ENCODE measurements at regions not wholly inside any gene's neighbourhood (a gene's known extent, or its start where the extent isn't known, plus 50 kb on each side); places are given as distances from the start of the nearest gene placed in this dataset.

DNA sequence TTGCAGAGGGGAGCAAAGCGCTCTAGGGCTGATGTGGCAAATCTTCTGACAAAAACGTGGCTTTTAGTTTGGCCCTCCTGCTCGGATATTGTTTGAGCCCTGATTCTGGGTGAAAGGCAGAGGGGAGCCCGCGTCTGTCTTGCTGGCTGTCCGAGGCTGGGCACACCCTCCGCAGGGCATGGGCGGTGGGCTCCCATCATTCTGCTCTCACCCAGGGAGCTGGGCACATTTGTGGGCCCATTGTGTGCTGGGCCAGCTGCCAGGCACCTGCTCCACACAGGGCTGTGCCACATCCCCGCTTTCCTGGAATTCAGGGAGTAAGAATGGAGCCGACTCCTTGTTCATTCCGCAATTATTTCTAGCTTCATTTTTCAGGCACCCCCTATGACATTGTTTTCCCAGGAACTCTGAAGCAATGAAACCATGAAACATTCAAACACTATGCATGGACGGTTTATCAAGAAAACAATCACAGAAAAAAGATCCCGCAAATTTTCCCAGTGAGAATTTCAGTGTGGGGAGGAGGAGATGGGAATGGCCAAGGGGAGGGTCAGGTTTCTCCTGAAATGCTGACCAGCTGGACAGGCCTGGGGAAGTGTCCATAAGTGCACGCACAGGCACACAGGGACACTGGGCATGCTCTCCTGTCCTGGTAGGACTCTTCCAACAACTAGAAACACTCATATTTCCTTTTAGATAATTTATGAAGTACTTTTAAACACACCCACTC lies 341.1 kb downstream of the CXCL12 start:
- Mint-ChIP-seq H3K27ac (no peak overlapping the region), H3K9me3 (ENCODE audit: low read depth) (peaks cover 2% of the 10 kb centered on the region), H3K4me3 (ENCODE audit: low read depth) (no peak overlapping the region), H3K4me1 (ENCODE audit: low read depth) (peaks cover 16% of the 10 kb centered on the region), H3K36me3 (ENCODE audit: insufficient read depth) (no peaks in the 10 kb centered on the region), H3K27me3 (peaks cover 3% of the 10 kb centered on the region)
- TF ChIP-seq, protein P1, sequence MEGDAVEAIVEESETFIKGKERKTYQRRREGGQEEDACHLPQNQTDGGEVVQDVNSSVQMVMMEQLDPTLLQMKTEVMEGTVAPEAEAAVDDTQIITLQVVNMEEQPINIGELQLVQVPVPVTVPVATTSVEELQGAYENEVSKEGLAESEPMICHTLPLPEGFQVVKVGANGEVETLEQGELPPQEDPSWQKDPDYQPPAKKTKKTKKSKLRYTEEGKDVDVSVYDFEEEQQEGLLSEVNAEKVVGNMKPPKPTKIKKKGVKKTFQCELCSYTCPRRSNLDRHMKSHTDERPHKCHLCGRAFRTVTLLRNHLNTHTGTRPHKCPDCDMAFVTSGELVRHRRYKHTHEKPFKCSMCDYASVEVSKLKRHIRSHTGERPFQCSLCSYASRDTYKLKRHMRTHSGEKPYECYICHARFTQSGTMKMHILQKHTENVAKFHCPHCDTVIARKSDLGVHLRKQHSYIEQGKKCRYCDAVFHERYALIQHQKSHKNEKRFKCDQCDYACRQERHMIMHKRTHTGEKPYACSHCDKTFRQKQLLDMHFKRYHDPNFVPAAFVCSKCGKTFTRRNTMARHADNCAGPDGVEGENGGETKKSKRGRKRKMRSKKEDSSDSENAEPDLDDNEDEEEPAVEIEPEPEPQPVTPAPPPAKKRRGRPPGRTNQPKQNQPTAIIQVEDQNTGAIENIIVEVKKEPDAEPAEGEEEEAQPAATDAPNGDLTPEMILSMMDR (IDR thresholded peaks at IDR 0.05; ENCODE audit: unreplicated experiment): no peak
- DNase-seq (ENCODE audit: low spot score, unreplicated experiment): no peak

DNA sequence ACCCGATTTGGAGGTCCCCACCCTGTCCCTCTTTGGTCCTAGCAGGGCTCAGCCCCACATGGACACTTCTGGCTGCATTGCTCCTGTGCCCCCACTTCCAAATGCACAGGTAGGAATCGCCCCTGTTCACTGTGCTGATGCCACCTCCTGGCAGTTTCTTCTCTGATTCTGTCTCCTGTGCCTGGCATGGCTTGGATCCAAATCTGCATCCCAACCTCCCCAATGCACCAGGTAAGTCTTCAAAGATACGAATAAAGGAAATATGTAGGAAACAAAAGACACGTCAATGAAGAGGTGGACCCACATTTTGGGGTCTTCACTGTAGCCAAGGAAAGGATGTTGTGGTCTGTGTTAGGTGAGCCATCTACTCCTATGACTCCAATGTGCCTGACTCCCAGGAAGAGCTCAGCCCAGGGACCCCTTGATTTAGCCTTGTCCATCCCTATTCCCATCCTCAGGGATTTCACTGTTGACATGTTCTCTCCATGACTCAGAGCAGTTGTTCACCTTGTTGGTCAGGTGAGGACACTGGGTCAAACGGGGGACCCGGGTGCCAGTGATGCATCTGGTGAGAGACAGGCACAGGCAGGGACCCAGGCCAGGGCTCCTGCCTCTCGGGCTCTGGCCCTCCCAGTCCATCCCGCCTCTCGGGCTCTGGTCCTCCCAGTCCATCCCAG lies 341.8 kb downstream of the CXCL12 start:
- Mint-ChIP-seq H3K4me3 (ENCODE audit: low read depth) (no peak overlapping the region), H3K9me3 (ENCODE audit: low read depth) (peaks cover 2% of the 10 kb centered on the region), H3K27ac (no peak overlapping the region), H3K36me3 (ENCODE audit: insufficient read depth) (no peaks in the 10 kb centered on the region), H3K27me3 (peaks cover 3% of the 10 kb centered on the region), H3K4me1 (ENCODE audit: low read depth) (peaks cover 16% of the 10 kb centered on the region)
- no peak for DNase-seq (ENCODE audit: low spot score, unreplicated experiment)
- TF ChIP-seq, protein P1 (IDR thresholded peaks at IDR 0.05; ENCODE audit: unreplicated experiment): no peak

DNA sequence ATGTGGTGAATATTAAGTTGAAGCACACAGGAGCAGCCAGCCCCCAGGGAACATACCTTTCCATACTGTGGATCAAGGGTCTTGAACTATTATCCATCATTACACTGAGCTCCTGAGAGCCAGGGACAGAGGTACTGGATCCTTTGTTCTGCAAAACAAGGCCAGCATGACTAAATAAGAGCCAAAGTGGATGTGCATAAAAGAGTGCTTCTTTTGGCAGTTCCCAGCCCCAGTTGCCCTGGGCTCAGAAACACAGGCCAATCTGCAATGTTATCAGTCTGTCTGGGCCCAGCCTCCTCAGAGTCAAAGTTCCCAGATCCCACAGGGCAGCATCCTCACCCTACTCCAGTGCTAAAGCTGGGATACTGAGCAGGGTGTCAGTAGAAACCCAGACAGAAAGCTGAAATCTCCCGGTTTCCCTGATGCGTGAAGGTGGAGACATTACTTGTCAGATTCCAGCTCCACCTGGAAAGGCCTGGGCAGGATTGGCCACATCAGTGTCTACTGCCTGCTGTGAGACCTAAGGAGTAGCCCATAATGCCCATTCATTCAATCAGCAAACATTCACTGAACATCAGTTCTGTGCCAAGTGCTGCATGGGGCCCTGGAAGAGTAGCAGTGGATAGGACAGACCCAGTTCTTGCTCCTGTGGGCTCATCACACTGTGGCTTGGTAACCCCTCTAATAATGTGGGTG lies 342.7 kb downstream of the CXCL12 start:
- peaks cover 3% of the 10 kb centered on the region for H3K27me3 Mint-ChIP-seq
- peaks cover 8% of the 10 kb centered on the region for H3K4me1 Mint-ChIP-seq (ENCODE audit: low read depth)
- TF ChIP-seq, protein P1 (IDR thresholded peaks at IDR 0.05; ENCODE audit: unreplicated experiment): no peak
- no peak for DNase-seq (ENCODE audit: low spot score, unreplicated experiment)
- no peak overlapping the region for H3K4me3 Mint-ChIP-seq (ENCODE audit: low read depth)
- peaks cover 2% of the 10 kb centered on the region for H3K9me3 Mint-ChIP-seq (ENCODE audit: low read depth)
- no peaks in the 10 kb centered on the region for H3K36me3 Mint-ChIP-seq (ENCODE audit: insufficient read depth)
- no peak overlapping the region for H3K27ac Mint-ChIP-seq

DNA sequence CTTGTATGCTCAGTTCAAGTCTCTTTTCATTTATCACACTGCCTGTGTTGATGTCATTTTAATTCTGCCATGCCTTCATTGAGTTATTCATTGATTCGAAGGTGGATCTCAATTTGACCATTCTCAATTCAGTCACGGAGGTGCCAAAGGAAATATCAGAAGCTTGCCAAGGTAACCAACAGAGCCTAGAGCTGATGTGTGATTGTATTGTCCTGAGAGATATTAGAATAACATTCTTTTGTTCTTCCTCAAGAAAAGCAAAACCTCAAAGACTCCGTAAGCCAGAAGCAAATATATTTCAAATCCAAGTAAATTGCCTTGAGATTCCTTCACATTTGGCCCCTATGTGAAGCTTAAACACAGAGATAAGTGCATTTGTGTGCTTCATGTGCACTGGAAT lies 345.3 kb downstream of the CXCL12 start:
- TF ChIP-seq, protein P1 (IDR thresholded peaks at IDR 0.05; ENCODE audit: unreplicated experiment): no peak
- H3K4me3 Mint-ChIP-seq (ENCODE audit: low read depth): no peak overlapping the region
- no peaks in the 10 kb centered on the region for H3K36me3 Mint-ChIP-seq (ENCODE audit: insufficient read depth)
- DNase-seq (ENCODE audit: low spot score, unreplicated experiment): no peak
- H3K9me3 Mint-ChIP-seq (ENCODE audit: low read depth): peaks cover 2% of the 10 kb centered on the region
- H3K27ac Mint-ChIP-seq: no peak overlapping the region
- H3K27me3 Mint-ChIP-seq: peaks cover 4% of the 10 kb centered on the region
- no peaks in the 10 kb centered on the region for H3K4me1 Mint-ChIP-seq (ENCODE audit: low read depth)

DNA sequence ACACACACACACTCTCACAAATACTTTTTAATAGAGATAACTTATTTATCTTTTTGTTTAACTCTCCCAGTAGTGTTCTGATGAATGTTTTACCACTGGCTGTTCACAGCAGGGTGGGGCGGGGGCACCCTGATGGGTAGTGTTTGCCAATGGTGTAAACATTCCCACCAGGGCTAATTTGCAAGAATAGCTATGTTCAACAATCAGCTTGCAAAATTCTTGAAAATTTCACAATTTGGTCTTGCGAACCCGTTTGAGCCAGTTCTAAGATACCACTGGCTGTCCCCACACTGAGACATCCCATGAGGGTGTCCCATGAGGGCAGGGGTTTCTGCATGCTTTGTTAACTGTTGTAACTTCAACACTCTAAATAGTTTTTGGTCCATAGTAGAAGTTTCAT lies 348.5 kb downstream of the CXCL12 start:
- peaks cover 2% of the 10 kb centered on the region for H3K27me3 Mint-ChIP-seq
- H3K9me3 Mint-ChIP-seq (ENCODE audit: low read depth): peaks cover 2% of the 10 kb centered on the region
- no peak overlapping the region for H3K27ac Mint-ChIP-seq
- H3K36me3 Mint-ChIP-seq (ENCODE audit: insufficient read depth): no peaks in the 10 kb centered on the region
- TF ChIP-seq, protein P1 (IDR thresholded peaks at IDR 0.05; ENCODE audit: unreplicated experiment): no peak
- no peak for DNase-seq (ENCODE audit: low spot score, unreplicated experiment)
- H3K4me3 Mint-ChIP-seq (ENCODE audit: low read depth): no peak overlapping the region
- H3K4me1 Mint-ChIP-seq (ENCODE audit: low read depth): no peaks in the 10 kb centered on the region
